NT2/D1 (cell line): ENCODE measurements at regions not wholly inside any gene's neighbourhood (a gene's known extent, or its start where the extent isn't known, plus 50 kb on each side); places are given as distances from the start of the nearest gene placed in this dataset.

Source experiments
- SUZ12 ChIP-seq: IDR thresholded peaks from 2 replicates; pipeline ENCODE4 v1.6.1; 2011; ENCODE audit not compliant: insufficient read length, insufficient read depth; ENCODE audit errors: extremely low read depth
- ZNF274 ChIP-seq: IDR thresholded peaks from 2 replicates; pipeline ENCODE4 v1.6.1; 2011; ENCODE audit warnings: mild to moderate bottlenecking, low read depth, low read length

DNA sequence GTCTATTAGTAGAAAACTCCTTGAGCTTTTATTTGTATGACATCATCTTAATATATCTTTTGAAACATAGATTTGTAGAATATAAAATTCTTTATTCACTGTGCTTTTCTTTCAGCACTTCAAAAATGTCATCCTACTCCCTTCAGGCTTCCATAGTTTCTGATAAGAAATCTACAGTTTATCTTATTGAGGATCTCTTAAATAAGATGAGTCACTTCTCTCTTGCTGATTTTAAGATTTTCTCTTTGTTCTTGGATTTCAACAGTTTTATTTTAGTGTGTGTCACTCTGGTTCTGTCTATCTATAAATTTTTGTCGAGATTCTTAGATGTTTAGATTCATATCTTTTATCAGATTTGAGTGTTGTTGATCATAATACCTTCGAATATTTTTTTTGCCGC lies 566.1 kb upstream of the CHORDC1 start:
- no peak for TF ChIP-seq SUZ12
- no peak for TF ChIP-seq ZNF274
